GM19240 (cell line): ENCODE measurements at regions not wholly inside any gene's neighbourhood (a gene's known extent, or its start where the extent isn't known, plus 50 kb on each side); places are given as distances from the start of the nearest gene placed in this dataset.

Experiments
- DNase-seq: peaks from one replicate; pipeline ENCODE4 v3.0.0; 2011; ENCODE audit warnings: low spot score; ENCODE audit not compliant: insufficient read length

DNA sequence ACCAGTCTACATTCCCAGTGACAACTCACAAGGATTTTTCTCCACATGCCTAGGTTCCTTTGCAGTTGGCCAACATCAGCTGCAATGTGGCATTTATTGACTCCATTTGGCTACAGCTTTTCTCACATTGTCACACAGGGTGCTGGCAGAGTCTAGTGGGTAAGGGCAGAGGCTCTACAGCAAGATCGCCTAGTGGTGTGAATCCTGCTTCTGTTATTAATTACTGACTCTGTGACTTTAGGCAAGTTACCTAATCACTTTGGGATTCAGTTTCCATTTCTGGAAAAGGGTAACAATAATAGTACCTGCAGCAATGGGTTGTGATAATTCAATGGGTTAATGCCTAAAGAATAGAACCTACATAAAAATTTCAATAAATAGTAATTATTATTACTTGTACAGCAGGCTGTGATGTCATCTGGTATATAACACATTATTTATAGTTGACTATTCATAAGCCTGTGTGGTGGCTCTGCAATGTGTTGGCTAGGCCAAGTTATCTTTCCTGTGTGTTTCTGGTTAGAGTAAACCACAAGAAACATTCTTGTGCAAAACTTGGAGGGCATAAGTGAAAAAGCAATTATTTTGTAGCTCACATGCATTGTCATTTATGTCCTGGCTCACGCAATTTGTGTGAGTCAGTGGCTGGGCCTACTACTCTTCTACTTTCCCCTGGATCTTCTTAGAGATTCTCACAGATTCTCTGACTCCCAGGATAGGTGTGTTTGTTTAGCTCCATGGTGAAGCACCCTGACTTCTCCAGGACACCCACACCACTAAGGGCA lies 59.5 kb downstream of the PTGS2 start:
- DNase-seq: no peak

DNA sequence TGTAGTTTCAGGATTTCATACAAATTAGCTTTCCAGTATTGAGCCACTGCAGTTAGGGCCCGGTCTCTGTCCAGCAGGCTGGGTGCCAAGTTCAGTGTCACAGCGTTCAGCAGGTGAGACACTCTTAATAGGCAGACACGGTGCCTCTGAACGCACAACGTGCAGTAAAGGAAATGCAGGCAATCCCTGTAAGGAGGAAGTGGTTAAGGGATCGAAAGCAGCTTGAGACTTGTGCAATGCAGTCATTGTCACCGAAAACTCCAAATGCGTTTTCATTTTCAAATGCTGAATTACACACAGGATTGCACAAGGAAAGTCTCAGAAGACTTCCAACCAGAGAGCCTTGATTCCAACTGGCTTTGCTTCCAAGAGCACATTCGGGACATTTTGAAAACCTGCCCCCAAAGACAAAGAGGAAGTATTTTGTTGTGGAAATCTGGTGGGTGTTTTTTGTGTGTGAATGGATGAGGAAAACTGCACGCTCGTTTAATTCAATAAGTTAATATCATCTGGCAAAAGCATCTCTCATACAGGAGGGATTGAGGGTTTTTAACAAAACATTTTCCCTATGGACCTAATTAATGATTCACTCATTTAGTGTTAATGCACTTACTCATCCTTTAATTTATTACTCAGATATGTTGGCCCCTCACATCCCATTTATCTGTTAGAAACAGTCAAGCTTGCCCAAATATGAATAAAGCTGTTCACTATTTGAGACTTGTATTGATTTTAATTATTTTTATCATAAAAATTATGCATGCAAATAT lies 61.6 kb downstream of the PTGS2 start:
- peak; percentile 61 for DNase-seq

DNA sequence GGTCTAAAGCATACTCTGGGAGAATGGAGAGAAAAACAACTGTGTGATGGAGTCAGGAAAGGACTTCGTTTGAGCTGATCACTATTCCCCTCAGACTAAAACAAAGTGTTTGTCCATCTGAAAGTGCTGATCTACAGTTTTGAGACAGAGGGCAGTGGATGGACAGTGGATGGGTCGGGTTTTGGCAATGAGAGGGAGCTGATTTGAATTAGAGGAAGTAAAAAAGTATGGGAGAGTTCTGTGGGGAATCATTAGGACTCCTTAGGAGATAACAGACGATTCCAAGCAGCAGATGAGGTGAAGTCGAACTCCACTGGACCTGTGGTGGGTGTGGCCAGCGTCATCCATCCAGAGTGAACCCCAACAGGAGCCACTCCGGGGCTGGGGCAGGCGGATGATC lies 62.3 kb downstream of the PTGS2 start:
- DNase-seq: no peak

DNA sequence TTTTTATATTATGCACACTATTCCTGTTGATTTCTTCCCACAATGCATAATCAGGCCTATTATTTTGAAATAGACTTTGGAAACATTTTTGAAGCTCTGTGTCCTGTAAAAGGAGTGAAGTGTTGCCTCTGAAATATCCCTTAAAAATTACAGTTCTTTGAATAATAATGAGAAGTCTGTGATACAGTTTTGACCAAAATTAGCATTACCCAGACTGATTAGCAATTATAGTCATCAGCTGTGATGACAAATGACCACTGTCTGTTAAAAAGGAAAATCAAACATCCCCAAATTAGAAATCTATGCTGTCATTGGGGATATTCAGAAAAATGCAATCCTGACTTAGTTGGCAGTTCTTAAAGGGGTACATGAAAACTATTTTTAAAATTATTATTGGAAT lies 63.7 kb downstream of the PTGS2 start:
- no peak for DNase-seq

DNA sequence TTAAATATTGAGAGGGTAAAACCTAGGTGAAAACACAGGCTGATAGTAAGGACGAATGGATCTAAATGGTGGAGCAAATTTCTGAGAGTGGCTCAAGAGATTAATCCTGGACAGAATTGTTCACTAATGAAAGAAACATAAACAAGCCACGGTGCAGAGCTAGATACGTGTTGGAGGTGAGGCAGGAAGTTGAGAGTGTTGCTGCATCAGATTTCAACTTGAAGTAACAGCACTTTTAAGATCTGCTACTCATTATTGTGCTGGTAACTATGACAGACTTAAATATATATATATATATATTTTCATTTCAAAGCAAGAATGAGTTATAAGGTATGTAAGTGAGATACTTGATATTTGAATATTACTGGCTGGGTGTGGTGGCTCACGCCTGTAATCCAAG lies 64.9 kb downstream of the PTGS2 start:
- DNase-seq: no peak

DNA sequence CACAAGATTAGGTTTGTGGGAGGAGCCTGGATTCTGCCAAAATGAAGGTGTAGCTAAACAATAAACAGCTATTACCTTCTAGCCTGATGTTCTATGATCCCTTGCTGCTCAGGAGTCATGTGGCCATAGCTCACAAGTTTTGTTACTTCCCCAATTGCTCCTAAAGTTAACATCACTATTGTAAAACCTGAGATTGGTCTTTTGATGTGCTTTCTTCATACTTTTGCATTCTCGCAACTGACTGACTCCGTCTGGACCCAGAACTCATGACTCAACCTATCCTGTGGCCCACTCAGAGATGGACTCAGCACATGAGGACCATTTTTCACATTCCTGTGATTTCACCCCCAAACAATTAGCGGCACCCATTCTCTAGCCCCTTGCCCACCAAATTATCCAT lies 69.1 kb downstream of the PTGS2 start:
- no peak for DNase-seq

DNA sequence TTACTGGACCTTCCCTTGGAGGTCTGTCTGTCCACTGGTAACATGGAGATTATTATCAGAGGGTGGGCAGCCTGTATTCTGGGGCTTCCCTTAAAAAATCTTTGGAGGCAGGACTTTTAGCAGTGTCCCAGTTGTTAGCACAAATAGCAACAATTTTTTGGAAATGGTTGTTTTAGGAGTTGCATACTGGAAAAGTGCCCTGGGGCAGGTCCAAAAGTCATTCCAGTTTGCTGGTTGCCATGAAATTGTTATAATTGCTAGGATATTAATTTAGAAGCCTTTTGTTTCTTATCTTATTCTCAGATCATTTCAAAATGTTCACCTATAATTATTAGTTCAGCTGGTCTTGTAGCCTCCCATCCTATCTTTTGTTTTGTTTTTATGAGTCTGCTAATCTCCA lies 71.0 kb downstream of the PTGS2 start:
- DNase-seq: no peak

DNA sequence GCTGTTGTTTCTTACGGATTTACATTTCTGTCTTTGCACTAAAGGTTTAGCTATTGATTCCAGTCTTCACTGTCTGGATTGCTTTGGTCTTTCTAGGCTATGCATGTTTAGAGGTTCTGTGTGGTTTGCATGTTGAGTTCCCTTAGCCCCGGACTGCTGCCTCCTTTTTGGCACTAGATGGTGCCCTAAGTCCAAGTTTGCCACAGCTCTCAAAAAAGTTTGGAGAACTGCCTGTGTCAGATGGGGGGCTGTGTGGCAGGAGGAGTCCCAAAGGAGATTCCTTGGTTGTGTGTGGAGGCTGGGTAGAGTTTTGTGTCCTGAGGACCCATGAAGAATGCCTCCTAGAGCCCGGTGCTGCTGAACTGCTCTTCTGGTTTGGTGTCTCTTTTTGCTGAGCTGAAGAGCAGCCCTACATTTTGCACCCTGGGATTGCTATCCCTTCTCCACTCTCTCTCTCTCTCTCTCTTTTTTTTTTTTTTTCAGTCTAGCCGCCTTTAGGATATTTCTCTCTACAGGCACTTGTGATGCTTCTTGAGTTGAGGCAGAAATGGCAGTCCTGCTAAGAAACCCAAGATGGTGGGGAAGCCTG lies 74.4 kb downstream of the PTGS2 start:
- peak; percentile 17 for DNase-seq

DNA sequence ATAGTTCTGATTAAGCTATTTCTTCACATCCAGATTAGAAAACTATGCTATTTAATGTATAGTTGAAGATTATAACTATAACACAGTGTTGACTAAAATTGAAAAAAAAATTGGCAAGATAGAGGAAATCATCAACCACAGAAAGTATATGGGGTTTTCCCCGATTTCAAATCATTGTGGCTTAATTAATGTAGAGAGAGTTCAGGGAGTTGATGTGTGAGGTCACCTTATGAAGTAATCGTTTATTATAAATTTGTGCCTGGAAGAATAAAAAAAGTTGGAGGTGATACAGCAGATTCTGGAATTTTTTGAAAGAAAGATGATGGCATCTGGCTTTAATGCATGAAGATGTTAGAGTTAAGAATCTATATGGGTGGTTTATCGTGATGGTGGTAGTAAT lies 84.3 kb downstream of the PTGS2 start:
- DNase-seq: no peak

DNA sequence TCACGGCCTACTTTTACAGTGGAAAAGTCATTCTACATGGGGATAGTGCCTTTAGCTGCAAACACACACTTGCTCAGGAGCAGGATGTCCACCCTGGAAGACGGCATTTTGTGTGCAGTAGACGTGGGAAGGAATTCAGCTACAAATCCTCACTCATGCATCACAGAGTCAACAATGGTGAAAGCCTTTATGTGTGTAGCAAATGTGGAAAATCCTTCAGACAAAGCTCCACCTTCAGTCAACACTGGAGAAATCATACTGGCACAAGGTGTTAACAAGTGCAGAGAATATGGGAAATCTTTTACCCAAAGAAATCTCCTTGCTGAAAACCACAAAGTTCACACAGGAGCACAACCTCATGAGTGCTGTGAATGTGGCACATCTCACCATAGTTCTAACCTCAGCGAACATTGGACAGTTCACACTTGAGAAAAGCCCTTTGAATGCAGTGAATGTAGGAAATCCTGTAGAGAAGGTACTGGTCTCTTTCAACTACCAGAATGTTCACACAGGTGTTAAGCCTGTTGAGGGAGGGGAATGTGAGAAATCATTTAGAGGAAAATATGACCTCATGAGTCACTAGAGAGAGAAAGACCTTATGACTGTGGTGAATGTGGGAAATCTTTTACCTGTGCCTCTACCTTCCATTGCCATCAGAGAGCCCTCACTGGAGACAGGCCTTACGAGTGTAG lies 101.8 kb downstream of the PTGS2 start:
- no peak for DNase-seq

DNA sequence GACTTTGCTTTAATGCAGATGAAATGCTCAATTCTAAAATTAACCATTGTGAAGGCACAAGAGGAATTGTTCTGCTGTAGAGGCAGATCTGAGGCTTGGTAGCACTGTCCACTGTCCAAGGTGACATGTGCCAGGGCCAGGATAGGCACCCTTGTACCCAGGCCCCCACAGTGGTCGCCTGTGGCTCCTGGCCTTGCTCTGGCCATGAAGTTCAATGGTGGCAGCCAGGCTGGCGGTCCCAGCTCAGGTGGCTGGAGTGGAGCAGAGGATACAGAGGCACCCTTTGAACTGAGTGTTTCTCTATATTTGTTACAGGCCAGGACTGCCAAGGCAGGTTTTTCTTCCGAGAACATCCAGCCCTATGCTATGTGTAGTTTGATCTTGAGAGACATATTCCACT lies 102.6 kb downstream of the PTGS2 start:
- no peak for DNase-seq

DNA sequence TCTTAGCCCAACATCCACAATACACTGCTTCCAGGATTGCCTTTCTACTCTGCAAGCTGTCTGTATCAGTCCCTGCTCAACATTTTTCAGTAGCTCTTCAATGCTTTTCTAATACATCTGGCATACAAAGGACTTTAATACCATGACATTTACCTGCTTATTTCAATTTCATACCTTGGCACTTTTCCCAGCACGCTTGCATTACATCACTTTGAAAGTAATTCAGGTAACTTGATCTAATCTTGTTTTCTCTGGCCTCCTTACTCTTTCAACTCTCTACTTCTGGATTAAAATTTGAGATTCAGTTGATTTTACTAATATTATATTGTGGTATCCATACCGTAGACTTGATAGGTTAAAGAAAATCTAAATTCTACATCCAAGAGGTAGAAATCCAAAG lies 103.0 kb downstream of the PTGS2 start:
- DNase-seq: no peak

DNA sequence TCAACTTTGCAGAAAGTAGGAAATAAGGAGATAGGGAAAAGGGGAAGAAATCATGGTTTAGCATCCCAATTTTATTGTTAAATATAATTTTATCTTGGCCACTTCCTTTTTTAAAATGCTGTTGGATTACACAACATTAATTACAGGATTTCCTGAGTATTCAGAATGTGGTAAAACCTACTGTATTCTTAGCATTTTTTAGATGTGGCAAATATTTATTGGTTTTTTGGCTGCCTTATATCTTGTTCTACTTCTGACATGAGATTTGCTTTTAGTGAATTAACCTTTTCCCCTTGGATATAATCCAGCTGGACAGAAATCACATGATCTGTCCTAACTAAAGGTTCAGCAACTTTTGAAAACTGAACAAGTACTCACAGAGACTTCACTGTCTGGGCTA lies 104.9 kb downstream of the PTGS2 start:
- DNase-seq: no peak

DNA sequence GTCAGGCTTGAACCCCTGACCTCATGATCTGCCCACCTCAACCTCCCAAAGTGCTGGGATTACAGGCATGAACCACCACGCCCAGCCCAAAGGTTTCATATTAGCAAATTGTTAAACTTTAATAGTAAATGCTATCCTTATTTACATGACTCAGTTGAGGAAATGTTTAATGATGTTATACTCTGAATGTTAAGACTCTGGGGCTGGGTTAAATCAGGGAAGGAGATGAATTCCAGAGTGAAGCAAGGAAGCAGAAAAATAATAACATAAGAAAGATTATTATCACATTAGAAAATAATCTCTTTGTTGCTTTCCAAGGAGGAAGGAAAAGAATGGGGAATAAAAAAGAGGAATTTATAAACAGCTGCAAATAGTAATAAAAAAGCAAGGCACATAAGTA lies 105.3 kb downstream of the PTGS2 start:
- DNase-seq: no peak

DNA sequence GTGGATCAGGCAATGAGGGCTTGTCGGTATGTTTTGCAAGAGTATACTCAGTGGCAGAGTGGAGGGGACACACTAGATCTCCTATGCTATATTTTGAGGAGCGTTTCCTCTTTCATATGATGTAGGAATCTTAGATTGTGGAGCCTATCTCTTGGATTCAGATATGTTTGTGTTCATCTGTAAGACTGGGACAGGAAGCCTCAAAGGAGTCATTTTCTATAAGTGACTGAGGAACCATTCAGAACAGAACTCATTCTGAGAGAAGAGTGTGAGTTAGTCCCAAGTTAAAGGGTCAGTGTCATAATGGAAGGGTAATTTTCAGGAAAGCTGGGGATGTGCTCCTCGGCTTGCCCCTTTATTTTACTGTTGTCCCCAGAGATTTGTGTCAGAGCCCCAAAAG lies 107.7 kb downstream of the PTGS2 start:
- DNase-seq: no peak

DNA sequence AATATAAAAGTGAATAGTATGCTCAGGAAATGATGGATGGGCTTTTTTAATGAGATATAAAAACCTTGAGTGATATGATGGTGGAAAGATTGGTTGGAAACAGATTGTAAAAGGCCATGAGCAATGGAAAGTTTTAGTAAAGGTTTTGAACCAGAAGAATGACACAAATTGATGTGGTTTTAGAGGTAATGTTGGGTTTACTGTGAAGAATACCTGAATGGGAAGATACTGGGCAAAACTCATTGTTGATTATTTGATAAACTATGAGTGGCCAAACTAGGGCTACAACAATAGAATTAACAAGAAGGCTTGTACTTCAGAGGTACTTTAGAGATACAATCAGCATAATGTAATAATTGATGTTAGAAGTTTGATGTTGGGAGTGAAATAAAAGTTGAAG lies 108.5 kb downstream of the PTGS2 start:
- DNase-seq: no peak

DNA sequence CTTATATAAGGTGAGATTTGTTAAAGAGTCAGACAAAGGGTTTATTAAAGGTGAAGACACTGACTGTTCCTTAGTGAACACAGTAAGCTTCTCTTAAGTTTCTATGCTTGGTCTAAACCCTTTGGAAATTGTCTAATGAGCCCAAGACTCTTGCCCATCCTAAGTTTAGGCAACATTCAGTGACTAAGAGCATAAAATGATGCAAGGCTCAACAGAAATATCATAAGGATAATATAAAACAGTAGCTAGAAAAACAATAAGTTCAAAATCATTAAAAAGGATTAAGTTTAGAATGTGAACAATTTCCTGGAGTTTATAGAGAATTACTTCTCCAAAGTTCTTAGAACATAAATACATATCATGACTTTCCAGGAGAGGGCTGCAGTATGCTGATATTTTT lies 108.9 kb upstream of the PDC start:
- no peak for DNase-seq

DNA sequence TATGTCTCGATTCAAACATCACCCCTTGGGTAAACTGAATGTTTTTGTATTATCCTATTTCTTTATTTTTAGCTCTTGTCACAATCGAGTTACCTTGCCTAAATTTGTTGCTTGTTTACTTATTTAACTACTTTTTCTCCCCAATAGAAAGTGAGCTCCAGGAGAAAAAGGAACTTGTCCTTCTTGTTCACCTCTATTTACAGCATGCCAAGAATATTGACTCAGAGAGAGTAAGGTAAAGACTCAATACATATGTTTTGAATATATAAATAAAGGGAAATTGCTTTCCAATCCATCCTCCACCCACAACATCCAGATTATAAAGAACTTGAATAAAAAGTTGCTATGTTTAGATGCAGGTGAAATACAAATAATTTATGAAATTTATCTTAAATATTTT lies 107.3 kb upstream of the PDC start:
- no peak for DNase-seq

DNA sequence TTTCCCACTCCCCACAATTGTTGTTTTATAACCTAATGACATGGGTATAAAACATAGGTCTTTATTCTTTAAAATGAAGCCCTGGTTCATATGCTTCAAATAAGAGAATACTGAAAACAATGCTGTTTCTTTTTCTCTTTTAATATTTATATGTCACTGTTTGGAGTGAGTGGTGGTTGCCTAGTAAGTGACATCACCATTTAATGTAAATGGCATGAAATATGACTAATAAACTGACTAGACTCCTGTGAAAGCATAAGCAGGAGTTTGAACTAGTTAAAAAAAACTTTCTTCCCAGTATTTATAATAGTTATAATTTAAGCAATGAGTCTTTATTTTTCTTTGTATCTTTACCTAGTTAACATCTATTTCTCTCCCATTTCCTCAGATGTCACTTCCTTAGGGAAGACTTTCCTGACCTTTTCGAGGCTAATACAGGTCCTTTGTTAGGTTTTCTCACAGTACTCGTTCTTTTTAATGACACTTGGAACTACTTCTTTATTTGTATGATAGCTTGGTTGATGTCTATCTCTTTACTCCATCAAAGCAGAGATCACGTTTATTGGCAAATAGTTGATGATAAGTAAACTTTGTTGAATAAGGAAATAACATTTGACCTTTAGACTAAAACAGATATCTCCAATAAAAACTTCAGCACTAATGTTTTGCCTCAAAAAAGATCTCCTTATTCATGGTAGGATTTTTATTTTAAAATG lies 105.4 kb upstream of the PDC start:
- DNase-seq: no peak

DNA sequence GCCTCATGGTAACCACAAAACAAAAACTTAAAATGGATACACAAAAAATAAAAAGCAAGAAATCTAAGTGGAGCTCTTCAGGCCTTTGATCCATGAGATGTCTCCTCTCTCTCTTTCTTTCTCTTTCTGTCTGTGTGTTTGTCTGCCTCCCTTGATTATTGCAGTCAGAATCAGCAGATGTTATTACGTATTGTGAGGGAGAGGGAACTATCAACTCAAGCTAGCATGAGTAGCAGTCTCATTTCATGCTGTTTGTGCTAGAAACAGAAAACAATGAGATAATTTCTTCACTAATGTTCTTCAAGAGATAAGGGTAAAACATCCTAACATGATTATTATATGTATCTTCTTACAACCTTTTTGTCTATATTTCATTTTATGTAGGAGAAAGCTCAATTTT lies 103.7 kb upstream of the PDC start:
- DNase-seq: no peak

DNA sequence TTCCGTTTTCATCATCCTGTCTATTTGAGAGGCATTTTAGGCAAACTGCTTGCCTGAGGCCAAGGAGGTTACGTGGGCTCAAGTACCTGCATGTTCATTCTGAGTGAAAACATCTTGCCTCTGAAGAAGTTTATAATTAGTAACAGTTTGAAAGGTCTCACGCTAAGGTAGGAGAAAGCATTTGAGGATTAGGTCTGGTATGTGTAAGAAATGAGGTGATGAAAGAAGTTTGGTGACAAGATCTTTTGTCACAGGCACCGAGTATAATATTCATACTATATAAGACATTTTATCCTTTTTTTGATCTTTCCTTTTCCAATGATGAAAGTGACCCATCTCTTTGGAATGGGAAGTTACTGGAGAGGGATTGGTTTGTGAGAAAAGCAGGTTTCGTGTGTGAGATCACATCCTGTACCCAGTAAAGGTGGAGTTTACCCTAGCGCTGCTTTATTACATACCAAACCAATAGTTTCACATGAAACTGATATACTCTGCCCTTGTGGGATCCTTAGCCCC lies 98.7 kb upstream of the PDC start:
- no peak for DNase-seq
